ENCODE measurements at regions not wholly inside any gene's neighbourhood (a gene's known extent, or its start where the extent isn't known, plus 50 kb on each side); places are given as distances from the start of the nearest gene placed in this dataset.
"Not testable (repeated sequence)": the region's sequence is repeated elsewhere in the genome, so short reads cannot be mapped to it uniquely, and the experiment has no call there.

DNA sequence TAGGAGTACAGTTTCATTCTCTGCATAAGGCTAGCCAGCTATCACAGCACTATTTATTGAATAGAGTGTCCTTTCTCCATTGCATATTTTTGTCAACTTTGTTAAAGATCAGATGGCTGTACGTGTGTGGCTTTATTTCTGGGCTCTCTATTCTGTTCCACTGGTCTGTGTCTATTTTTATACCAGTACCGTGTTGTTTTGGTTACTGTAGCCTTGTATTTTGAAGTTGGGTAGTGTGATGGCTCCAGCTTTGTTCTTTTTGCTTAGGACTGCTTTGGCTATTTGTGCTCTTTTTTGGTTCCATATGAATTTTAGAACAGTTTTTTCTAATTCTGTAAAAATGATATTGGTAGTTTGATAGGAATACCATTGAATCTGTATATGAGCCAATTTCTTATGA lies 182.1 kb upstream of the DIAPH2 start:
- DNase-seq (no peak), ATAC-seq (ENCODE audit: insufficient read depth, low FRiP score) (no peak)
- Histone ChIP-seq H3K9ac (ENCODE audit: insufficient read depth in 1 of 2, low read length in 2 of 2) (no peak overlapping the region), H3K36me3 (ENCODE audit: control insufficient read depth in 4 of 4, insufficient read depth in 4 of 4, low read length in 4 of 4) (no peaks in the 10 kb centered on the region), H3K4me3 (no peak overlapping the region), H3K27ac (ENCODE audit: low read depth in 1 of 2, low read length in 1 of 2) (no peak overlapping the region), H3K27me3 (ENCODE audit: control insufficient read depth in 3 of 3, insufficient read depth in 3 of 3, low read length in 2 of 3) (no peaks in the 10 kb centered on the region), H3K4me1 (ENCODE audit: control insufficient read depth in 5 of 5, insufficient read depth in 5 of 5, low read length in 5 of 5) (no peaks in the 10 kb centered on the region), H3K9me3 (ENCODE audit: control insufficient read depth in 4 of 4, insufficient read depth in 3 of 4, low read length in 3 of 4) (peaks cover 0 to 4% (median 0%) of the 10 kb centered on the region in 4 donors)
- 51 to 57% methylated on average over 2 of the region's 2 CpGs for WGBS, 2 donors
- TF ChIP-seq, protein P1, sequence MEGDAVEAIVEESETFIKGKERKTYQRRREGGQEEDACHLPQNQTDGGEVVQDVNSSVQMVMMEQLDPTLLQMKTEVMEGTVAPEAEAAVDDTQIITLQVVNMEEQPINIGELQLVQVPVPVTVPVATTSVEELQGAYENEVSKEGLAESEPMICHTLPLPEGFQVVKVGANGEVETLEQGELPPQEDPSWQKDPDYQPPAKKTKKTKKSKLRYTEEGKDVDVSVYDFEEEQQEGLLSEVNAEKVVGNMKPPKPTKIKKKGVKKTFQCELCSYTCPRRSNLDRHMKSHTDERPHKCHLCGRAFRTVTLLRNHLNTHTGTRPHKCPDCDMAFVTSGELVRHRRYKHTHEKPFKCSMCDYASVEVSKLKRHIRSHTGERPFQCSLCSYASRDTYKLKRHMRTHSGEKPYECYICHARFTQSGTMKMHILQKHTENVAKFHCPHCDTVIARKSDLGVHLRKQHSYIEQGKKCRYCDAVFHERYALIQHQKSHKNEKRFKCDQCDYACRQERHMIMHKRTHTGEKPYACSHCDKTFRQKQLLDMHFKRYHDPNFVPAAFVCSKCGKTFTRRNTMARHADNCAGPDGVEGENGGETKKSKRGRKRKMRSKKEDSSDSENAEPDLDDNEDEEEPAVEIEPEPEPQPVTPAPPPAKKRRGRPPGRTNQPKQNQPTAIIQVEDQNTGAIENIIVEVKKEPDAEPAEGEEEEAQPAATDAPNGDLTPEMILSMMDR (IDR thresholded peaks at IDR 0.05; ENCODE audit: control extremely low read depth, extremely low read depth): no peak

DNA sequence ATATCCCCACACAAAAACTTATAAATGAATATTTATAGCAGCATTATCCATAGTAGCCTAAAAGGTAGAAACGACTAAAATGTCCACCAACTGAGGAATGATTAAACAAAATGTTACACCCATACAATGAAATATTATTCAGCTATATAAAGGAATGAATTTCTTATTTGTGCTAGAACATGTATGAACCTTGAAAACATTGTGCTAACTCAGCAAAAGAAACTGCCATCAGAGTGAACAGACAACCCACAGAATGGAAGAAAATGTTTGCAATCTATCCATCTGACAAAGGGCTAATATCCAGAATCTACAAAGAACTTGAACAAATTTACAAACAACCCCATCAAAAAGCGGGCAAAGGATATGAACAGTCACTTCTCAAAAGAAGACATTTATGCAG lies 155.3 kb upstream of the DIAPH2 start:
- not testable (repeated sequence) for H3K27ac ChIP-seq (ENCODE audit: low read depth in 1 of 2, low read length in 1 of 2); H3K4me3 ChIP-seq; H3K36me3 ChIP-seq (ENCODE audit: control insufficient read depth in 4 of 4, insufficient read depth in 4 of 4, low read length in 4 of 4); H3K27me3 ChIP-seq (ENCODE audit: control insufficient read depth in 3 of 3, insufficient read depth in 3 of 3, low read length in 2 of 3); ATAC-seq (ENCODE audit: insufficient read depth, low FRiP score); H3K9me3 ChIP-seq (ENCODE audit: control insufficient read depth in 4 of 4, insufficient read depth in 3 of 4, low read length in 3 of 4); H3K4me1 ChIP-seq (ENCODE audit: control insufficient read depth in 5 of 5, insufficient read depth in 5 of 5, low read length in 5 of 5); DNase-seq; H3K9ac ChIP-seq (ENCODE audit: insufficient read depth in 1 of 2, low read length in 2 of 2)
- WGBS, 2 donors: 73 to 100% methylated on average over 2 of the region's 2 CpGs

DNA sequence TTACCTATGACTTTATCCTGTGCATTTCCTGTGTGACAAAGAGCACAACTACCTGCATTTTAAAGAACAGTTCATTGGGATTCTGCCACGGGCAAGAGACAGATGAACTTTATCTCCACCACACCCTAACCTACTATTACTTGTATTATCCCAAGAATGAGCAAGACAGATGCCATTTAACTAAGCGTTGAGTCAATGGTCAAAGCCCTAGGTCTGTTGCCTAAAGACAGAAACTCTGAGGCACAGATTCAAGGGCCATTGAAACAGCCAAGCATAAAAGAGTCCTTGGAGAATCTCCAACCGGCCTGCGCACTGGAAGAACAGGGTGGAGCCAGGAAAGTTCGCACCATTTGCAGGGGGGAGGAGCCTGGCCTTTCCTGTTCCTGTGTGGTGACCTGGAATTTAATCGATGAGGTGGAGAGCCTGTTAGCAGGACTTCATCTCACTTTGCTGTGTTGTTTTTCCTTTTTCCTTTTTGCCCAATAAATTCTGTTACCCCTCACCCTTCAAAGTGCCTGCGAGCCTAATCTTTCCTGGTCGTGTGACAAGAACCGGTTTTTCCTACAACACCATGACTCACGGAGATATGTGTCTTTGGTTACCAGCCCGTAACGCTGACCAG lies 146.4 kb upstream of the DIAPH2 start:
- no peaks in the 10 kb centered on the region for H3K9me3 ChIP-seq (ENCODE audit: control insufficient read depth in 4 of 4, insufficient read depth in 3 of 4, low read length in 3 of 4)
- H3K27me3 ChIP-seq (ENCODE audit: control insufficient read depth in 3 of 3, insufficient read depth in 3 of 3, low read length in 2 of 3): peaks cover 0 to 4% (median 3%) of the 10 kb centered on the region in 3 donors
- WGBS, 2 donors: 74 to 84% methylated on average over 12 of the region's 12 CpGs
- DNase-seq (no peak), ATAC-seq (ENCODE audit: insufficient read depth, low FRiP score) (no peak)
- H3K4me1 ChIP-seq (ENCODE audit: control insufficient read depth in 5 of 5, insufficient read depth in 5 of 5, low read length in 5 of 5): no peaks in the 10 kb centered on the region
- H3K4me3 ChIP-seq: no peak overlapping the region
- no peak overlapping the region for H3K9ac ChIP-seq (ENCODE audit: insufficient read depth in 1 of 2, low read length in 2 of 2)
- H3K36me3 ChIP-seq (ENCODE audit: control insufficient read depth in 4 of 4, insufficient read depth in 4 of 4, low read length in 4 of 4): no peaks in the 10 kb centered on the region
- TF ChIP-seq, protein P1 (IDR thresholded peaks at IDR 0.05; ENCODE audit: control extremely low read depth, extremely low read depth): no peak
- no peak overlapping the region for H3K27ac ChIP-seq (ENCODE audit: low read depth in 1 of 2, low read length in 1 of 2)

DNA sequence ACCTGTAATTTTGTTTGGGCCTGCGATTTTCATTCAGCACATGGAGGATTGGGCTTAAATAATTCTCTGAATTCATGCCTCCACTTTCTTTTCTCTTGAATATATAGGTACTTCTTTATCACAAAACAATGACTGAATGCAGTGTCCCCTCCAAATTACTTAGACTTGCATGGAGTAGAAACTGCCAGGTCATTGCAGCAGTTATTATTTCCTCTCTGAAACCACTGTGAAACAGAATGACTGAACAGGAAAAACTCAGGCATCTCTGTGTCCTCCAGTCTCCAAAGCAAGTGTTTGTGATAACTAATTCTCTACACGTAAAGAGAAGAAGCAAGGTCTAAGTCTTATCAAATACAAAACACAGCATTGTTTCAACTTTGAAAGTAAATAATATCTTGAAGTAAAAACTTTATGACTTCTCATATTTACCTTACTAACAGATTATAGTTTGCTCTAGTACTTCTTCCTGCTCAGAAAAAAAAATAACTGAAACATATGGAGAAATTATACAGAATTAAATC lies 144.5 kb upstream of the DIAPH2 start:
- no peak overlapping the region for H3K27ac ChIP-seq (ENCODE audit: low read depth in 1 of 2, low read length in 1 of 2)
- H3K9me3 ChIP-seq (ENCODE audit: control insufficient read depth in 4 of 4, insufficient read depth in 3 of 4, low read length in 3 of 4): no peaks in the 10 kb centered on the region
- TF ChIP-seq, protein P1 (IDR thresholded peaks at IDR 0.05; ENCODE audit: control extremely low read depth, extremely low read depth): no peak
- no peak overlapping the region for H3K4me3 ChIP-seq
- H3K4me1 ChIP-seq (ENCODE audit: control insufficient read depth in 5 of 5, insufficient read depth in 5 of 5, low read length in 5 of 5): no peaks in the 10 kb centered on the region
- H3K36me3 ChIP-seq (ENCODE audit: control insufficient read depth in 4 of 4, insufficient read depth in 4 of 4, low read length in 4 of 4): no peaks in the 10 kb centered on the region
- H3K27me3 ChIP-seq (ENCODE audit: control insufficient read depth in 3 of 3, insufficient read depth in 3 of 3, low read length in 2 of 3): peaks cover 0 to 5% (median 4%) of the 10 kb centered on the region in 3 donors
- no peak for DNase-seq
- WGBS, 2 donors: 30 to 46% methylated on average over 2 of the region's 2 CpGs
- ATAC-seq (ENCODE audit: insufficient read depth, low FRiP score): no peak
- H3K9ac ChIP-seq (ENCODE audit: insufficient read depth in 1 of 2, low read length in 2 of 2): no peak overlapping the region

DNA sequence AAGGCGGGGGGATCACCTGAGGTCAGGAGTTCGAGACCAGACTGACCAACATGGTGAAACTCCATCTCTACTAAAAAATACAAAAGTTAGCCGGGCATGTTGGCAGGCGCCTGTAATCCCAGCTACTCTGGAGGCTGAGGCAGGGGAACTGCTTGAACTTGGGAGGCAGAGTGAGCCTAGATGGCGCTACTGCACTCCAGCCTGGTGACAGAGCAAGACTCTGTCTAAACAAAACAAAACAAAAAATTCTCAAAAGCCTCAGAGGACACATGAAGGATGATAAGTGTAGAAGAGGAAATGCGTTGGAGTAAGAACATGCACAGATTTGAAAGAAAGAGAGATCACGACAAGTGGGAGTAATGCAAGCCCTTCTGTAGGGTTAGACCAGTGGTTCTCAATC lies 138.4 kb upstream of the DIAPH2 start:
- not testable (repeated sequence) for H3K27ac ChIP-seq (ENCODE audit: low read depth in 1 of 2, low read length in 1 of 2)
- WGBS, 2 donors: 55 to 95% methylated on average over 7 of the region's 7 CpGs

More for the DNA sequence above, 138.4 kb upstream of the DIAPH2 start:
- ATAC-seq (ENCODE audit: insufficient read depth, low FRiP score); H3K9me3 ChIP-seq (ENCODE audit: control insufficient read depth in 4 of 4, insufficient read depth in 3 of 4, low read length in 3 of 4); H3K4me1 ChIP-seq (ENCODE audit: control insufficient read depth in 5 of 5, insufficient read depth in 5 of 5, low read length in 5 of 5); H3K36me3 ChIP-seq (ENCODE audit: control insufficient read depth in 4 of 4, insufficient read depth in 4 of 4, low read length in 4 of 4); H3K9ac ChIP-seq (ENCODE audit: insufficient read depth in 1 of 2, low read length in 2 of 2); DNase-seq; H3K4me3 ChIP-seq: not testable (repeated sequence)
- peaks cover 0 to 25% (median 6%) of the 10 kb centered on the region in 3 donors for H3K27me3 ChIP-seq (ENCODE audit: control insufficient read depth in 3 of 3, insufficient read depth in 3 of 3, low read length in 2 of 3)

Measured in lung (tissue), 11 donors.